Brain microvascular endothelial cell (primary cell): ENCODE measurements at regions not wholly inside any gene's neighbourhood (a gene's known extent, or its start where the extent isn't known, plus 50 kb on each side); places are given as distances from the start of the nearest gene placed in this dataset.

Experiments
- DNase-seq: peaks from one replicate; pipeline ENCODE4 v3.0.0-alpha.2; 2020
- H3K27ac ChIP-seq: fragments of 250-450 bp; sonication (Bioruptor Pico); 2 replicates; pipeline ENCODE4 v1.5.1; 2020; ENCODE audit warnings: mild to moderate bottlenecking, moderate library complexity
- H3K27me3 ChIP-seq: fragments of 250-450 bp; sonication (Bioruptor Pico); replicated peaks from 2 replicates; pipeline ENCODE4 v1.5.1; 2020; ENCODE audit warnings: mild to moderate bottlenecking
- H3K36me3 ChIP-seq: fragments of 250-450 bp; sonication (Bioruptor Pico); replicated peaks from 2 replicates; pipeline ENCODE4 v1.5.1; 2020; ENCODE audit warnings: mild to moderate bottlenecking
- H3K4me3 ChIP-seq: 2 replicates; pipeline ENCODE4 v1.5.1; 2011; ENCODE audit warnings: low read depth, mild to moderate bottlenecking, control low read depth, low read length, moderate library complexity
- in situ Hi-C: cut with HindIII; loops from 2 replicates; pipeline ENCODE4 v1.10.0; 2017; ENCODE audit warnings: low sequenced_read_pairs, low pct_ligation_motif_present
- TF ChIP-seq, protein P1 (sequence below): IDR thresholded peaks from 2 replicates; pipeline ENCODE4 v1.5.1; 2011; ENCODE audit warnings: low read depth, mild to moderate bottlenecking, moderate library complexity, low read length, control low read depth, inconsistent platforms; ENCODE audit errors: missing control alignments

GRCh38 chr1:213887842-213888241, 99.9 kb upstream of the PROX1 start:
- in situ Hi-C loops = no loop called here
- H3K4me3 ChIP-seq = no peak overlapping the region
- no peak overlapping the region for H3K27ac ChIP-seq
- DNase-seq = no peak
- no peaks in the 10 kb centered on the region for H3K27me3 ChIP-seq
- no peaks in the 10 kb centered on the region for H3K36me3 ChIP-seq
- TF ChIP-seq, protein P1, sequence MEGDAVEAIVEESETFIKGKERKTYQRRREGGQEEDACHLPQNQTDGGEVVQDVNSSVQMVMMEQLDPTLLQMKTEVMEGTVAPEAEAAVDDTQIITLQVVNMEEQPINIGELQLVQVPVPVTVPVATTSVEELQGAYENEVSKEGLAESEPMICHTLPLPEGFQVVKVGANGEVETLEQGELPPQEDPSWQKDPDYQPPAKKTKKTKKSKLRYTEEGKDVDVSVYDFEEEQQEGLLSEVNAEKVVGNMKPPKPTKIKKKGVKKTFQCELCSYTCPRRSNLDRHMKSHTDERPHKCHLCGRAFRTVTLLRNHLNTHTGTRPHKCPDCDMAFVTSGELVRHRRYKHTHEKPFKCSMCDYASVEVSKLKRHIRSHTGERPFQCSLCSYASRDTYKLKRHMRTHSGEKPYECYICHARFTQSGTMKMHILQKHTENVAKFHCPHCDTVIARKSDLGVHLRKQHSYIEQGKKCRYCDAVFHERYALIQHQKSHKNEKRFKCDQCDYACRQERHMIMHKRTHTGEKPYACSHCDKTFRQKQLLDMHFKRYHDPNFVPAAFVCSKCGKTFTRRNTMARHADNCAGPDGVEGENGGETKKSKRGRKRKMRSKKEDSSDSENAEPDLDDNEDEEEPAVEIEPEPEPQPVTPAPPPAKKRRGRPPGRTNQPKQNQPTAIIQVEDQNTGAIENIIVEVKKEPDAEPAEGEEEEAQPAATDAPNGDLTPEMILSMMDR = no peak

DNA sequence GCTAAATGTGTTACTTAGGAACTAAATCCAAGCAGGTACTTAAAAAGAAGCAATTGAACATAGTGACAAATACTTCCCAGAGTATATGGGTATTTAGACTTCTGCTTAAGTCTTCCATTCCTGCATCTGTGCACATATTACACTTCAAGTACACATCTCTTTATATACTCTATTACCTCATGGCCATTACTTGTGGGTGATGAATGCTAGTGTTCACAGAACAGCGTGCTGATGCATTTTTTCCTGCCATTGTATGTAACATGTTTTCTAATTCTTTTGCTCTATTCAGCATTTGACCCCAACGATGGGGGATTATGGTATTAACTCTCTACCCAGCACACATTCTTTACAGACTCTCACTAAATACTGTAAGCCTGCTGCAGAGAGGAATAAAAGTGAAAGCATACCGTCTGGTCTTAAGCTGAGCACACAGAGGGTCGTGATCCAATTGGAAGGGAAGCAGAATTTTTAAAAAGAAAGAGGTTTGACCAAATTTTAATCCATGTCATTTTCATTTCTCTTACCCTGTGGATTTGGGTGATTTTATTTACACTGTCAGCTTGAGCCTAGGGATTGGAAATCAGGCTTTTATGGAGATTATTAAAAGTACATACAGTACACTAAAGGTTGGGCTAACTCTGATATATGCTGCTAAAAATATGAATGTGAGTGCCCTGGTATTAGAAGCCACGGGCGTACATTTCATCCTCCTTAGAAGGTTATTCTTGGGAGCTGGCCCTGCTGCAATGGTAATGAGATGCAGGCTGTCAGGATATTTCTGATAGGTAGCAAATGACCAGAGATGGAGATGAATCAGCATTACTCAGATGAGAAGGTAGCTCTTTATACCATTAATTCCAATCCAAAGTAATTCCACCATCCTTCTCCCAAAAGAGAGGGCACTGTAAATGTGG, 95.5 kb upstream of the PROX1 start:
- Histone ChIP-seq H3K36me3 (no peaks in the 10 kb centered on the region), H3K27ac (no peak overlapping the region), H3K4me3 (no peak overlapping the region), H3K27me3 (no peaks in the 10 kb centered on the region)
- in situ Hi-C loops = no loop called here
- TF ChIP-seq, protein P1 = no peak
- DNase-seq = no peak

DNA sequence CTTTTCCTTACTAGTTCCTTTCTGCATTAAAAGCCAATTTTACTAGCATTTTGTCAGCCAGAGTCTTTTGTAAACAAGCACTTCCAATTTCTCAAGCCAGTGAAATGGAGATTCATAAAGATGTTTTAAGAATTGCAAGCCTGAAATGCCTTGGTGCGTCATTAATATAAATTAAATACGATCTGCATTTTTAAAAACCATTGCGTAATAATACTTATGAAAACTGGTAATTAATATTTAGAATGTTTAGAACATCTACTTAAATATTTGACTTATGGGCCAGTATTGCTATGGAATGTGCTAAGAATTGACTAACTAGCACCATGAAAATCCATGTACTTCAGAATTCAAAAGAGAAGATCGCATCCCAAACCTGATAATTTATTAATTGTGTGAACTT, 89.1 kb upstream of the PROX1 start:
- H3K27me3 ChIP-seq = no peaks in the 10 kb centered on the region
- H3K4me3 ChIP-seq = no peak overlapping the region
- no peak for DNase-seq
- in situ Hi-C loops = no loop called here
- H3K27ac ChIP-seq = no peak overlapping the region
- TF ChIP-seq, protein P1 = no peak
- no peaks in the 10 kb centered on the region for H3K36me3 ChIP-seq

DNA sequence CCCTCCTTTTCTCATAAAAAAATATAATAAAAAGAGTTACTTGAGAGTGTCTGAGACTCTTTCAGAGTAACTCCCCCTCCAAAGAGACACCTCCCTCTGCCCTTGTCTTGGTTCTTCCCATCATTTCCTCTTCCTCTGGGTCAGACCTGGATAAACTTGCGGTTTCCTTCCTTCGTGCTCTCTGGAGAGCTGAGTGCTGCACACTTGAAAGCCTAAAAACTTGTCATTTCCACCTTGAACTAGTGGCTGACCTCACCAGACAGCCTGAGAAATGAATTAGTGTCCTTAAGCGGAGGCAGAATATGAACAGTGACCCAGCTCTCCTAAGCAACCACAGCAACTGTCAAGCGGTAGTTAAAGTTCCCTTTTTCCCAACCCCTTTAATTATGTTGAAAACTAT, 88.4 kb upstream of the PROX1 start:
- H3K36me3 ChIP-seq = no peaks in the 10 kb centered on the region
- TF ChIP-seq, protein P1 = no peak
- no peak for DNase-seq
- no peak overlapping the region for H3K27ac ChIP-seq
- H3K27me3 ChIP-seq = no peaks in the 10 kb centered on the region
- in situ Hi-C loops = no loop called here
- H3K4me3 ChIP-seq = no peak overlapping the region

- Histone ChIP-seq H3K4me3 (no peak overlapping the region), H3K36me3 (no peaks in the 10 kb centered on the region), H3K27me3 (no peaks in the 10 kb centered on the region), H3K27ac (no peak overlapping the region)
- TF ChIP-seq, protein P1 = no peak
- in situ Hi-C loops = no loop called here
- no peak for DNase-seq
These were observed 82.4 kb upstream of the PROX1 start for GRCh38 chr1:213905344-213905743.
